HepG2 (cell line): ENCODE measurements at regions not wholly inside any gene's neighbourhood (a gene's known extent, or its start where the extent isn't known, plus 50 kb on each side); places are given as distances from the start of the nearest gene placed in this dataset.

ENCODE experiments used
- ATAC-seq: fragments of 200-7000 bp; cut with Tn5 transposase; 3 replicates; pipeline ENCODE4 v1.9.1; 2020; ENCODE audit warnings: mild to moderate bottlenecking, moderate library complexity
- BruUV-seq: library from RNA; stranded (reverse); fragments of 400-500 nt; replicated peaks from 2 replicates; lab custom pipeline; 2021; lab: Mats Ljungman, UMichigan
- CTCF ChIA-PET: fragments of 300-600 bp; formaldehyde crosslinking; extraction: SDS; loops from one replicate; lab custom pipeline; 2021; ENCODE audit warnings: low total read pairs, inconsistent platforms, low intra/inter-chr PET ratio; lab: Yijun Ruan, JAX
- POLR2A ChIA-PET: fragments of 350-600 bp; sonication (Branson Sonifier 250); formaldehyde crosslinking; loops from one replicate; lab custom pipeline; 2020; ENCODE audit warnings: antibody characterized with exemption, inconsistent platforms; lab: Yijun Ruan, JAX
- DNase-seq: peaks from one replicate; pipeline ENCODE4 v3.0.0-alpha.2; 2015; ENCODE audit warnings: low spot score
- FAIRE-seq: peaks from 3 replicates; lab custom pipeline; 2011; peaks lifted over from hg19 to GRCh38; lab: Jason Lieb, UNC
- H2AFZ ChIP-seq: one replicate; pipeline ENCODE4 v1.6.1; 2011; ENCODE audit warnings: low read length, inconsistent platforms
- H3K27ac ChIP-seq: fragments of 300-600 bp; 3 replicates; pipeline ENCODE4 v1.8.0; 2011; ENCODE audit warnings: mixed run types, mild to moderate bottlenecking, mixed read lengths, low read length, inconsistent platforms; ENCODE audit not compliant: insufficient read depth; ENCODE audit errors: extremely low read length
- H3K27me3 ChIP-seq, 2 experiments: fragments of 200-600 bp in 1 of 2; 2 replicates in 1 of 2; 3 replicates in 1 of 2; pipeline versions ENCODE4 v1.6.0 to v1.8.0; 2011; ENCODE audit warnings: low read length in 2 of 2, mild to moderate bottlenecking in 2 of 2, moderate library complexity in 2 of 2, inconsistent platforms in 1 of 2; ENCODE audit not compliant: insufficient read depth in 2 of 2, control insufficient read depth in 1 of 2
- H3K36me3 ChIP-seq, 2 experiments: fragments of 200-600 bp in 1 of 2; replicated peaks in 1 of 2; 2 replicates in 1 of 2; 3 replicates in 1 of 2; pipeline versions ENCODE4 v1.5.1 to v1.8.0; 2011; ENCODE audit warnings: low read length in 2 of 2, inconsistent platforms in 1 of 2; ENCODE audit not compliant: insufficient read depth in 2 of 2, control insufficient read depth in 1 of 2
- H3K4me1 ChIP-seq: 2 replicates; pipeline ENCODE4 v1.5.1; 2012; ENCODE audit warnings: low read length, inconsistent platforms; ENCODE audit not compliant: insufficient read depth
- H3K4me2 ChIP-seq: 2 replicates; pipeline ENCODE4 v1.6.0; 2011; ENCODE audit warnings: low read depth, low read length, inconsistent platforms
- H3K4me3 ChIP-seq, 3 experiments: fragments of 200-600 bp in 1 of 3; sonication (generic), shearing (Covaris generic) in 1 of 3; replicated peaks in 1 of 3; 2 replicates each; pipeline ENCODE4 v1.5.1; 2011 to 2016; ENCODE audit warnings: low read length in 3 of 3, inconsistent platforms in 2 of 3, low read depth in 2 of 3, mild to moderate bottlenecking in 2 of 3, control low read depth in 1 of 3, mixed read lengths in 1 of 3; ENCODE audit not compliant: insufficient read depth in 1 of 3
- H3K79me2 ChIP-seq: one replicate; pipeline ENCODE4 v1.6.1; 2011; ENCODE audit warnings: low read length, inconsistent platforms; ENCODE audit not compliant: insufficient read depth
- H3K9ac ChIP-seq: 2 replicates; pipeline ENCODE4 v1.6.0; 2011; ENCODE audit warnings: mild to moderate bottlenecking, low read depth, low read length, inconsistent platforms; ENCODE audit not compliant: insufficient read depth
- H3K9me3 ChIP-seq: 2 replicates; pipeline ENCODE4 v1.5.1; 2012; ENCODE audit warnings: mild to moderate bottlenecking, low read length
- H4K20me1 ChIP-seq: 2 replicates; pipeline ENCODE4 v1.6.0; 2011; ENCODE audit warnings: inconsistent platforms, mild to moderate bottlenecking, low read length, moderate library complexity; ENCODE audit not compliant: insufficient read depth
- AGO1 ChIP-seq: fragments of 200-400 bp; formaldehyde crosslinking; IDR thresholded peaks from 2 replicates; pipeline ENCODE4 v1.6.1; 2017; ENCODE audit warnings: mild to moderate bottlenecking, low read depth, low read length, moderate library complexity; ENCODE audit not compliant: poor library complexity, severe bottlenecking
- ARHGAP35 ChIP-seq: sonication (generic); formaldehyde crosslinking; IDR thresholded peaks from 2 replicates; pipeline ENCODE4 v1.9.0; 2022; ENCODE audit warnings: mild to moderate bottlenecking, inconsistent platforms, moderate library complexity, missing genetic modification reagents, borderline replicate concordance
- CBX2 ChIP-seq, 2 experiments: fragments of 200-600 bp in 1 of 2; sonication (generic); formaldehyde crosslinking in 1 of 2; IDR thresholded peaks; 2 replicates each; pipeline versions ENCODE4 v1.7.0 to v1.8.1; 2018 to 2022; ENCODE audit warnings: low read depth in 2 of 2, low read length in 1 of 2, mild to moderate bottlenecking in 1 of 2, missing genetic modification reagents in 1 of 2
- CREB3 ChIP-seq: sonication (generic); formaldehyde crosslinking; IDR thresholded peaks from 2 replicates; pipeline ENCODE4 v1.5.0; 2020; ENCODE audit warnings: missing genetic modification reagents
- JARID2 ChIP-seq: sonication (generic); formaldehyde crosslinking; IDR thresholded peaks from 2 replicates; pipeline ENCODE4 v1.8.1; 2023; ENCODE audit warnings: missing genetic modification reagents, inconsistent platforms; ENCODE audit not compliant: insufficient replicate concordance
- MBD4 ChIP-seq: IDR thresholded peaks from 2 replicates; pipeline ENCODE4 v1.6.1; 2012; ENCODE audit warnings: low read length, inconsistent platforms, borderline replicate concordance
- MXI1 ChIP-seq: IDR thresholded peaks from 3 replicates; pipeline ENCODE4 v1.6.1; 2012; ENCODE audit warnings: low read depth, low read length, inconsistent platforms, borderline replicate concordance
- NFIB ChIP-seq: sonication (generic); formaldehyde crosslinking; IDR thresholded peaks from 2 replicates; pipeline ENCODE4 v1.9.0; 2021; ENCODE audit warnings: missing genetic modification reagents, mild to moderate bottlenecking, borderline replicate concordance
- POLR2AphosphoS5 ChIP-seq: IDR thresholded peaks from 2 replicates; pipeline ENCODE4 v1.6.1; 2012; ENCODE audit warnings: low read depth, low read length
- RBAK ChIP-seq: sonication (generic); formaldehyde crosslinking; IDR thresholded peaks from 2 replicates; pipeline ENCODE4 v1.5.1; 2020; ENCODE audit warnings: mild to moderate bottlenecking, missing genetic modification reagents
- RBFOX2 ChIP-seq: fragments of 200-400 bp; formaldehyde crosslinking; IDR thresholded peaks from 2 replicates; pipeline ENCODE4 v1.6.1; 2017; ENCODE audit warnings: low read depth, mild to moderate bottlenecking, low read length
- SMAD1 ChIP-seq: sonication (generic); formaldehyde crosslinking; IDR thresholded peaks from 2 replicates; pipeline ENCODE4 v1.4.0; 2020; ENCODE audit warnings: missing genetic modification reagents, low read depth, mild to moderate bottlenecking, borderline replicate concordance
- ZBTB39 ChIP-seq: sonication (generic); formaldehyde crosslinking; IDR thresholded peaks from 2 replicates; pipeline ENCODE4 v1.5.0; 2020; ENCODE audit warnings: missing genetic modification reagents
- ZKSCAN1 ChIP-seq: fragments of 150-350 bp; IDR thresholded peaks from 2 replicates; pipeline ENCODE4 v1.6.1; 2014; ENCODE audit warnings: low read length
- ZNF362 ChIP-seq: sonication (generic); formaldehyde crosslinking; IDR thresholded peaks from 2 replicates; pipeline ENCODE4 v1.4.0; 2020; ENCODE audit warnings: missing genetic modification reagents, mild to moderate bottlenecking, borderline replicate concordance
- ZNF691 ChIP-seq: sonication (generic); formaldehyde crosslinking; IDR thresholded peaks from 2 replicates; pipeline ENCODE4 v1.4.0; 2020; ENCODE audit warnings: missing genetic modification reagents, low read depth, mild to moderate bottlenecking, borderline replicate concordance
- ZNF777 ChIP-seq: sonication (generic); formaldehyde crosslinking; IDR thresholded peaks from 2 replicates; pipeline ENCODE4 v1.4.0; 2020; ENCODE audit warnings: missing genetic modification reagents
- WGBS: methylation state at CpG from one replicate; pipeline ENCODE4 v1.1.6; 2017; ENCODE audit warnings: low lambda C conversion rate; 5-methylcytosine and 5-hydroxymethylcytosine counted together
- in situ Hi-C: cut with HindIII; loops from 2 replicates; pipeline ENCODE4 v1.10.0; 2017; ENCODE audit warnings: low pct_unique_long_range_greater_than_20kb; ENCODE audit not compliant: extremely low pct_ligation_motif_present
- intact Hi-C: fragments of 100-400 bp; cut with micrococcal nuclease; formaldehyde crosslinking; loops from one replicate; pipeline ENCODE4 v1.10.0; 2022; ENCODE audit not compliant: unreplicated experiment
- TF ChIP-seq, protein P1 (sequence below): sonication (generic); formaldehyde crosslinking; IDR thresholded peaks from 2 replicates; pipeline ENCODE4 v1.9.0; 2021; ENCODE audit warnings: missing genetic modification reagents, mild to moderate bottlenecking, borderline replicate concordance

DNA sequence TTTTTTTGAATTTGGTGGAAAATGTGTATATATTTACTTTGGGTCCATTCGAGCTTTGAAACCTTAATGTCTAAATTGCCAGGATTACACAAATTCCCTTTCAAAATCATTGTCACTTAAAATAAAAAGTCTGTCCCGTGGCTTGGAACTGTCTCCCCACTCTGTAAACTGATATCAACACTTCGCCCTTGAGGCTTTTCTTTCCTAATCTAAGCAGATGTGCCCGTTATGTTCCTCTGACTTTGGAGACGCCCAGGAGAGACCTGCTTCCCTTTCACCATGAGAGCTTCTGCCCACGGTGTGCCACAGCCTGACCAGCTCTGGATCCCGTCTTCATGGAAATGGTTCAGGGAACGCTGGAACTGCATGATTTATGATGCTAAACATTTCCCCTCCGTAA lies 151.3 kb downstream of the C16orf95 start:
- Histone ChIP-seq H3K9me3 (no peaks in the 10 kb centered on the region), H3K36me3 (no peaks in the 10 kb centered on the region), H4K20me1 (no peaks in the 10 kb centered on the region), H3K27ac (no peak overlapping the region), H3K4me2 (no peak overlapping the region), H3K27me3 (peaks cover 2 to 12% of the 10 kb centered on the region in 2 experiments; a peak in 4 of 5 replicates), H2AFZ (no peak overlapping the region), H3K9ac (no peak overlapping the region)
- no peak for DNase-seq
- no peak for FAIRE-seq
- 12% methylated on average over 9 of the region's 9 CpGs for WGBS
- ATAC-seq, result no peak
- POLR2A ChIA-PET, result no interaction called here
- TF ChIP-seq CBX2 (IDR thresholded peaks at IDR 0.05; ENCODE audit: low read depth, low read length) (no peak), CBX2 (CRISPR knock-in tag; IDR thresholded peaks at IDR 0.05; ENCODE audit: low read depth) (no peak), JARID2 (CRISPR knock-in tag) (no peak), ZNF777 (CRISPR knock-in tag) (no peak), SMAD1 (CRISPR knock-in tag) (no peak), ZNF691 (CRISPR knock-in tag) (no peak), ZKSCAN1 (no peak), ARHGAP35 (CRISPR knock-in tag) (no peak), ZNF362 (CRISPR knock-in tag) (no peak), RBFOX2 (no peak), ZBTB39 (no peak), MBD4 (no peak), NFIB (CRISPR knock-in tag) (no peak), POLR2AphosphoS5 (no peak), RBAK (CRISPR knock-in tag) (no peak), MXI1 (no peak), CREB3 (CRISPR knock-in tag) (no peak), AGO1 (no peak)
- TF ChIP-seq, protein P1, sequence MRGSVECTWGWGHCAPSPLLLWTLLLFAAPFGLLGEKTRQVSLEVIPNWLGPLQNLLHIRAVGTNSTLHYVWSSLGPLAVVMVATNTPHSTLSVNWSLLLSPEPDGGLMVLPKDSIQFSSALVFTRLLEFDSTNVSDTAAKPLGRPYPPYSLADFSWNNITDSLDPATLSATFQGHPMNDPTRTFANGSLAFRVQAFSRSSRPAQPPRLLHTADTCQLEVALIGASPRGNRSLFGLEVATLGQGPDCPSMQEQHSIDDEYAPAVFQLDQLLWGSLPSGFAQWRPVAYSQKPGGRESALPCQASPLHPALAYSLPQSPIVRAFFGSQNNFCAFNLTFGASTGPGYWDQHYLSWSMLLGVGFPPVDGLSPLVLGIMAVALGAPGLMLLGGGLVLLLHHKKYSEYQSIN (CRISPR knock-in tag), result no peak
- TF ChIP-seq, all 625 proteins: peak for 0
- Histone ChIP-seq H3K4me1 (0 out of 2 replicates have a peak, but pooled peaks cover 4% of the 10 kb centered on the region), H3K4me3 (no peak overlapping the region), H3K79me2 (no peaks in the 10 kb centered on the region)
- intact Hi-C loops, result no loop called here
- in situ Hi-C loops, result no loop called here
- CTCF ChIA-PET, result no interaction called here
- BruUV-seq, result no TSS peak
